M059J (cell line): ENCODE measurements at regions not wholly inside any gene's neighbourhood (a gene's known extent, or its start where the extent isn't known, plus 50 kb on each side); places are given as distances from the start of the nearest gene placed in this dataset.
"Not testable (repeated sequence)": the region's sequence is repeated elsewhere in the genome, so short reads cannot be mapped to it uniquely, and the experiment has no call there.

Experiments used
- DNase-seq: peaks from one replicate; pipeline ENCODE4 v3.0.0-alpha.2; 2012; ENCODE audit warnings: low read depth

GRCh38 chr3:66552846-66553245 is 52.0 kb upstream of the LRIG1 start:
- no peak for DNase-seq

GRCh38 chr3:66553441-66554113 is 52.8 kb upstream of the LRIG1 start:
- DNase-seq, result no peak

GRCh38 chr3:66554178-66554577 is 53.4 kb upstream of the LRIG1 start:
- DNase-seq, result peak; percentile 29

- peak; percentile 65 for DNase-seq
These were observed 54.5 kb upstream of the LRIG1 start for GRCh38 chr3:66555214-66555844.

GRCh38 chr3:66557170-66557569 is 56.3 kb upstream of the LRIG1 start:
- no peak for DNase-seq

GRCh38 chr3:66559924-66560323 is 59.1 kb upstream of the LRIG1 start:
- not testable (repeated sequence) for DNase-seq

- peak; percentile 20 for DNase-seq
These were observed 60.5 kb upstream of the LRIG1 start for GRCh38 chr3:66561367-66561766.

- peak; percentile 2 for DNase-seq
These were observed 64.5 kb upstream of the LRIG1 start for GRCh38 chr3:66565301-66565700.

- peak; percentile 19 for DNase-seq
These were observed 66.3 kb upstream of the LRIG1 start for GRCh38 chr3:66567077-66567476.

- DNase-seq, result no peak
These were observed 71.4 kb upstream of the LRIG1 start for GRCh38 chr3:66572090-66572675.

GRCh38 chr3:66572938-66573710 is 72.3 kb upstream of the LRIG1 start:
- no peak for DNase-seq

- no peak for DNase-seq
These were observed 73.3 kb upstream of the LRIG1 start for GRCh38 chr3:66574091-66574490.

- no peak for DNase-seq
These were observed 76.8 kb upstream of the LRIG1 start for GRCh38 chr3:66577426-66578203.

- DNase-seq, result no peak
These were observed 80.4 kb upstream of the LRIG1 start for GRCh38 chr3:66581256-66581655.

GRCh38 chr3:66582721-66583423 is 82.0 kb upstream of the LRIG1 start:
- peak; percentile 11 for DNase-seq

GRCh38 chr3:66583424-66584040 is 82.7 kb upstream of the LRIG1 start:
- DNase-seq, result no peak

- DNase-seq, result no peak
These were observed 84.8 kb upstream of the LRIG1 start for GRCh38 chr3:66585520-66586095.

- no peak for DNase-seq
These were observed 86.0 kb upstream of the LRIG1 start for GRCh38 chr3:66586853-66587252.

- no peak for DNase-seq
These were observed 87.6 kb upstream of the LRIG1 start for GRCh38 chr3:66588340-66588847.
